H9 (cell line): ENCODE measurements at regions not wholly inside any gene's neighbourhood (a gene's known extent, or its start where the extent isn't known, plus 50 kb on each side); places are given as distances from the start of the nearest gene placed in this dataset.

Source experiments
- DNase-seq: peaks from one replicate; pipeline ENCODE4 v3.0.0-alpha.2; 2017
- H2AFZ ChIP-seq: one replicate; pipeline ENCODE4 v1.6.1; 2013; ENCODE audit warnings: mild to moderate bottlenecking, low read length, control low read depth, moderate library complexity
- H2AK5ac ChIP-seq: 2 replicates; pipeline ENCODE4 v1.6.1; 2013; ENCODE audit warnings: low read length, control low read depth, mixed read lengths; ENCODE audit not compliant: insufficient read length
- H2BK120ac ChIP-seq: one replicate; pipeline ENCODE4 v1.6.1; 2013; ENCODE audit warnings: low read depth, mild to moderate bottlenecking, low read length, control low read depth, inconsistent platforms; ENCODE audit not compliant: poor library complexity, severe bottlenecking
- H2BK12ac ChIP-seq: 2 replicates; pipeline ENCODE4 v1.6.1; 2013; ENCODE audit warnings: low read length, control low read depth, mixed read lengths, low read depth; ENCODE audit not compliant: insufficient read length
- H2BK15ac ChIP-seq: 2 replicates; pipeline ENCODE4 v1.6.1; 2013; ENCODE audit warnings: low read depth, low read length, control low read depth
- H2BK20ac ChIP-seq: one replicate; pipeline ENCODE4 v1.6.1; 2013; ENCODE audit warnings: low read depth, mild to moderate bottlenecking, low read length, control low read depth, inconsistent platforms; ENCODE audit not compliant: poor library complexity, severe bottlenecking
- H2BK5ac ChIP-seq: 2 replicates; pipeline ENCODE4 v1.6.1; 2013; ENCODE audit warnings: low read length, control low read depth, mixed read lengths; ENCODE audit not compliant: insufficient read length
- H3K14ac ChIP-seq: 2 replicates; pipeline ENCODE4 v1.6.1; 2013; ENCODE audit warnings: low read length, control low read depth; ENCODE audit not compliant: insufficient read depth
- H3K18ac ChIP-seq: 2 replicates; pipeline ENCODE4 v1.6.1; 2013; ENCODE audit warnings: low read depth, mild to moderate bottlenecking, mixed read lengths, low read length, control low read depth; ENCODE audit not compliant: insufficient read length
- H3K23ac ChIP-seq: 2 replicates; pipeline ENCODE4 v1.6.1; 2013; ENCODE audit warnings: low read length, control low read depth, mixed read lengths, low read depth; ENCODE audit not compliant: insufficient read length
- H3K23me2 ChIP-seq: 2 replicates; pipeline ENCODE4 v1.6.1; 2013; ENCODE audit warnings: low read depth, mild to moderate bottlenecking, mixed read lengths, low read length, control low read depth; ENCODE audit not compliant: insufficient read length, poor library complexity, severe bottlenecking
- H3K27ac ChIP-seq: 2 replicates; pipeline ENCODE4 v1.5.1; 2013; ENCODE audit warnings: low read length, control low read depth, mixed read lengths, low read depth; ENCODE audit not compliant: insufficient read length
- H3K27me3 ChIP-seq: 2 replicates; pipeline ENCODE4 v1.6.1; 2013; ENCODE audit warnings: low read length, control low read depth, inconsistent platforms; ENCODE audit not compliant: insufficient read depth
- H3K4ac ChIP-seq: 2 replicates; pipeline ENCODE4 v1.6.1; 2013; ENCODE audit warnings: low read depth, mild to moderate bottlenecking, control low read depth, inconsistent platforms, low read length, moderate library complexity
- H3K4me1 ChIP-seq: 2 replicates; pipeline ENCODE4 v1.6.1; 2013; ENCODE audit warnings: low read length, control low read depth, inconsistent platforms; ENCODE audit not compliant: insufficient read depth
- H3K4me2 ChIP-seq: 2 replicates; pipeline ENCODE4 v1.6.1; 2013; ENCODE audit warnings: low read length, control low read depth, mixed read lengths; ENCODE audit not compliant: insufficient read length, insufficient read depth
- H3K56ac ChIP-seq: 2 replicates; pipeline ENCODE4 v1.6.1; 2013; ENCODE audit warnings: low read depth, mild to moderate bottlenecking, mixed read lengths, low read length, control low read depth; ENCODE audit not compliant: insufficient read length
- H3K79me1 ChIP-seq: 2 replicates; pipeline ENCODE4 v1.6.1; 2013; ENCODE audit warnings: low read depth, mild to moderate bottlenecking, moderate library complexity, low read length, control low read depth, inconsistent platforms; ENCODE audit not compliant: insufficient read depth, poor library complexity, severe bottlenecking
- H3K79me2 ChIP-seq: 2 replicates; pipeline ENCODE4 v1.6.1; 2013; ENCODE audit warnings: low read length, control low read depth, inconsistent platforms; ENCODE audit not compliant: insufficient read depth
- H3K9ac ChIP-seq: 2 replicates; pipeline ENCODE4 v1.6.1; 2013; ENCODE audit warnings: low read length, control low read depth, mixed read lengths; ENCODE audit not compliant: insufficient read length; ENCODE audit errors: extremely low read depth
- H3K9me3 ChIP-seq: one replicate; pipeline ENCODE4 v1.6.1; 2013; ENCODE audit warnings: low read depth, low read length, inconsistent platforms; ENCODE audit not compliant: control insufficient read depth
- H3T11ph ChIP-seq: one replicate; pipeline ENCODE4 v1.6.1; 2013; ENCODE audit warnings: mild to moderate bottlenecking, low read length, control low read depth, inconsistent platforms
- H4K20me1 ChIP-seq: one replicate; pipeline ENCODE4 v1.6.1; 2013; ENCODE audit not compliant: control insufficient read depth, insufficient read length, insufficient read depth
- H4K5ac ChIP-seq: 2 replicates; pipeline ENCODE4 v1.6.1; 2013; ENCODE audit warnings: low read depth, mild to moderate bottlenecking, mixed read lengths, low read length, control low read depth; ENCODE audit not compliant: insufficient read length
- H4K8ac ChIP-seq: replicated peaks from 2 replicates; pipeline ENCODE4 v1.6.1; 2013; ENCODE audit warnings: low read length, control low read depth, mixed read lengths, low read depth; ENCODE audit not compliant: insufficient read length
- H4K91ac ChIP-seq: 2 replicates; pipeline ENCODE4 v1.6.1; 2013; ENCODE audit warnings: low read depth, mild to moderate bottlenecking, moderate library complexity, mixed read lengths, low read length, control low read depth; ENCODE audit not compliant: insufficient read length
- H3K27ac Mint-ChIP-seq, 3 experiments: 2 replicates in 2 of 3; 3 replicates in 1 of 3; pipeline ENCODE4 v1.8.0; 2020 to 2021; ENCODE audit warnings: mixed read lengths in 3 of 3, mild to moderate bottlenecking in 1 of 3, moderate library complexity in 1 of 3
- H3K27me3 Mint-ChIP-seq: 2 replicates; pipeline ENCODE4 v1.8.0; 2021; ENCODE audit warnings: low read depth, mild to moderate bottlenecking, moderate library complexity, mixed read lengths
- H3K36me3 Mint-ChIP-seq, 3 experiments: 2 replicates in 2 of 3; 3 replicates in 1 of 3; pipeline ENCODE4 v1.8.0; 2020 to 2021; ENCODE audit warnings: low read depth in 3 of 3, mixed read lengths in 3 of 3; ENCODE audit not compliant: insufficient read depth in 1 of 3
- H3K4me1 Mint-ChIP-seq, 2 experiments: 2 replicates each; pipeline ENCODE4 v1.8.0; 2020; ENCODE audit warnings: mixed read lengths in 2 of 2
- H3K4me3 Mint-ChIP-seq, 2 experiments: 2 replicates in 1 of 2; 3 replicates in 1 of 2; pipeline ENCODE4 v1.8.0; 2020 to 2021; ENCODE audit warnings: mild to moderate bottlenecking in 2 of 2, mixed read lengths in 2 of 2, moderate library complexity in 1 of 2
- H3K9me3 Mint-ChIP-seq, 2 experiments: 2 replicates in 1 of 2; 3 replicates in 1 of 2; pipeline ENCODE4 v1.8.0; 2020; ENCODE audit warnings: mild to moderate bottlenecking in 2 of 2, mixed read lengths in 2 of 2, moderate library complexity in 1 of 2
- WGBS: extraction: QIAGEN DNeasy Blood & Tissue Kit; methylation state at CpG from one replicate; pipeline ENCODE4 v1.1.7; 2013; ENCODE audit warnings: missing lambda C conversion rate, low lambda C conversion rate, mixed read lengths; ENCODE audit not compliant: insufficient read length; ENCODE audit errors: extremely low coverage; 5-methylcytosine and 5-hydroxymethylcytosine counted together
- TF ChIP-seq, protein P1 (sequence below): fragments of 200-600 bp; sonication (generic); conservative IDR thresholded peaks from 3 replicates; pipeline ENCODE4 v1.8.0; 2021; ENCODE audit warnings: antibody characterized with exemption, mild to moderate bottlenecking

GRCh38 chr16:48024042-48024441 lies 131.8 kb downstream of the ABCC12 start:
- peaks cover 0 to 1% of the 10 kb centered on the region in 2 experiments; a peak in 1 of 5 replicates for H3K9me3 Mint-ChIP-seq
- H3K79me2 ChIP-seq: no peaks in the 10 kb centered on the region
- no peaks in the 10 kb centered on the region for H4K20me1 ChIP-seq
- H3K23me2 ChIP-seq: no peaks in the 10 kb centered on the region
- peaks cover 15 to 20% of the 10 kb centered on the region in 2 experiments for H3K4me1 Mint-ChIP-seq
- H3K27ac ChIP-seq: no peak overlapping the region
- no peak overlapping the region for H3K56ac ChIP-seq
- no peaks in the 10 kb centered on the region for H3K79me1 ChIP-seq
- H3K4me1 ChIP-seq: no peaks in the 10 kb centered on the region
- H3K27me3 Mint-ChIP-seq: peaks cover 3% of the 10 kb centered on the region; the same call in 1 of the 2 replicates
- H4K5ac ChIP-seq: no peak overlapping the region
- no peak for DNase-seq
- H3T11ph ChIP-seq: no peak overlapping the region
- H4K91ac ChIP-seq: no peak overlapping the region
- no peak overlapping the region for H3K14ac ChIP-seq
- H2BK12ac ChIP-seq: no peak overlapping the region
- TF ChIP-seq, protein P1, sequence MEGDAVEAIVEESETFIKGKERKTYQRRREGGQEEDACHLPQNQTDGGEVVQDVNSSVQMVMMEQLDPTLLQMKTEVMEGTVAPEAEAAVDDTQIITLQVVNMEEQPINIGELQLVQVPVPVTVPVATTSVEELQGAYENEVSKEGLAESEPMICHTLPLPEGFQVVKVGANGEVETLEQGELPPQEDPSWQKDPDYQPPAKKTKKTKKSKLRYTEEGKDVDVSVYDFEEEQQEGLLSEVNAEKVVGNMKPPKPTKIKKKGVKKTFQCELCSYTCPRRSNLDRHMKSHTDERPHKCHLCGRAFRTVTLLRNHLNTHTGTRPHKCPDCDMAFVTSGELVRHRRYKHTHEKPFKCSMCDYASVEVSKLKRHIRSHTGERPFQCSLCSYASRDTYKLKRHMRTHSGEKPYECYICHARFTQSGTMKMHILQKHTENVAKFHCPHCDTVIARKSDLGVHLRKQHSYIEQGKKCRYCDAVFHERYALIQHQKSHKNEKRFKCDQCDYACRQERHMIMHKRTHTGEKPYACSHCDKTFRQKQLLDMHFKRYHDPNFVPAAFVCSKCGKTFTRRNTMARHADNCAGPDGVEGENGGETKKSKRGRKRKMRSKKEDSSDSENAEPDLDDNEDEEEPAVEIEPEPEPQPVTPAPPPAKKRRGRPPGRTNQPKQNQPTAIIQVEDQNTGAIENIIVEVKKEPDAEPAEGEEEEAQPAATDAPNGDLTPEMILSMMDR: no peak
- H2BK15ac ChIP-seq: no peak overlapping the region
- H3K9me3 ChIP-seq: no peaks in the 10 kb centered on the region
- H3K27ac Mint-ChIP-seq: no peak overlapping the region
- H2BK20ac ChIP-seq: no peak overlapping the region
- no peak overlapping the region for H2BK5ac ChIP-seq
- WGBS: no CpG with 5 or more reads among the region's 5 CpGs
- no peaks in the 10 kb centered on the region for H3K27me3 ChIP-seq
- H3K4me2 ChIP-seq: no peak overlapping the region
- no peak overlapping the region for H3K23ac ChIP-seq
- no peak overlapping the region for H2AK5ac ChIP-seq
- no peak overlapping the region for H3K18ac ChIP-seq
- H3K4ac ChIP-seq: no peak overlapping the region
- no peak overlapping the region for H4K8ac ChIP-seq
- H2BK120ac ChIP-seq: no peak overlapping the region
- no peak overlapping the region for H2AFZ ChIP-seq
- H3K9ac ChIP-seq: no peak overlapping the region
- H3K4me3 Mint-ChIP-seq: no peak overlapping the region
- no peaks in the 10 kb centered on the region; a peak in 1 of 7 replicates for H3K36me3 Mint-ChIP-seq
